GM10248 (cell line): ENCODE measurements at regions not wholly inside any gene's neighbourhood (a gene's known extent, or its start where the extent isn't known, plus 50 kb on each side); places are given as distances from the start of the nearest gene placed in this dataset.

Experiments
- CTCF ChIA-PET: fragments of 300-600 bp; sonication (Branson Sonifier 250); formaldehyde crosslinking; extraction: SDS; loops from one replicate; lab custom pipeline; 2021; ENCODE audit warnings: antibody characterized with exemption; lab: Yijun Ruan, JAX
- POLR2A ChIA-PET: fragments of 350-650 bp; sonication (Branson Sonifier 250); formaldehyde crosslinking; extraction: SDS; loops from one replicate; lab custom pipeline; 2020; ENCODE audit warnings: antibody characterized with exemption; lab: Yijun Ruan, JAX
- DNase-seq: peaks from one replicate; pipeline ENCODE4 v3.0.0; 2012; ENCODE audit errors: extremely low spot score
- CTCF ChIP-seq: IDR thresholded peaks from 2 replicates; pipeline ENCODE4 v1.5.1; 2012; ENCODE audit warnings: mild to moderate bottlenecking, low read depth; ENCODE audit errors: extremely low read depth, missing control alignments, control extremely low read depth

DNA sequence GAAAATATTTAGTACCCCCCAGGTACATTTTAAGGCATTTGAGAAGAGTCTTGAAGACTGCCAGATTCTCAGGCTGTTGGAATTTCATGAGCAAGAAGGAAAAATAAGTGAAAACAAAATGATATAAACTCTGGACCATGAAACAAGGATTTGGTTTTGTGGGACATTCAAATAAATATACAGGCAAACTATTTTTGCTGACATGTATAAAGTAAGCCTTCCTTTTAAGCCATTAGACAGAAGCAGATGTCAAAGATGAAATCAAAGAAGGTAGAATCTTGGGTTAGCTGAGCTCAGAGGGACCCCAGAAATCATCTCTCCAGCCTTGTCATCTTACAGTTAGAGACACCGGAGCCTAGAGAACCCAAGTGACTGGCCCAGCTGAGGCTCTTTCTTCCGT lies 51.3 kb upstream of the ACSL3 start:
- no peak for TF ChIP-seq CTCF
- DNase-seq, result no peak
- ChIA-PET CTCF (no interaction called here), POLR2A (no interaction called here)

- ChIA-PET POLR2A (no interaction called here), CTCF (no interaction called here)
- no peak for DNase-seq
- no peak for TF ChIP-seq CTCF
These were observed 50.8 kb upstream of the ACSL3 start for GRCh38 chr2:222810044-222810443.
